HepG2 (cell line): ENCODE measurements at regions not wholly inside any gene's neighbourhood (a gene's known extent, or its start where the extent isn't known, plus 50 kb on each side); places are given as distances from the start of the nearest gene placed in this dataset.

ENCODE experiments used
- ATAC-seq: fragments of 200-7000 bp; cut with Tn5 transposase; 3 replicates; pipeline ENCODE4 v1.9.1; 2020; ENCODE audit warnings: mild to moderate bottlenecking, moderate library complexity
- BruUV-seq: library from RNA; stranded (reverse); fragments of 400-500 nt; replicated peaks from 2 replicates; lab custom pipeline; 2021; lab: Mats Ljungman, UMichigan
- CTCF ChIA-PET: fragments of 300-600 bp; formaldehyde crosslinking; extraction: SDS; loops from one replicate; lab custom pipeline; 2021; ENCODE audit warnings: low total read pairs, inconsistent platforms, low intra/inter-chr PET ratio; lab: Yijun Ruan, JAX
- POLR2A ChIA-PET: fragments of 350-600 bp; sonication (Branson Sonifier 250); formaldehyde crosslinking; loops from one replicate; lab custom pipeline; 2020; ENCODE audit warnings: antibody characterized with exemption, inconsistent platforms; lab: Yijun Ruan, JAX
- DNase-seq: peaks from one replicate; pipeline ENCODE4 v3.0.0-alpha.2; 2015; ENCODE audit warnings: low spot score
- FAIRE-seq: peaks from 3 replicates; lab custom pipeline; 2011; peaks lifted over from hg19 to GRCh38; lab: Jason Lieb, UNC
- H2AFZ ChIP-seq: one replicate; pipeline ENCODE4 v1.6.1; 2011; ENCODE audit warnings: low read length, inconsistent platforms
- H3K27ac ChIP-seq: fragments of 300-600 bp; 3 replicates; pipeline ENCODE4 v1.8.0; 2011; ENCODE audit warnings: mixed run types, mild to moderate bottlenecking, mixed read lengths, low read length, inconsistent platforms; ENCODE audit not compliant: insufficient read depth; ENCODE audit errors: extremely low read length
- H3K27me3 ChIP-seq, 2 experiments: fragments of 200-600 bp in 1 of 2; 2 replicates in 1 of 2; 3 replicates in 1 of 2; pipeline versions ENCODE4 v1.6.0 to v1.8.0; 2011; ENCODE audit warnings: low read length in 2 of 2, mild to moderate bottlenecking in 2 of 2, moderate library complexity in 2 of 2, inconsistent platforms in 1 of 2; ENCODE audit not compliant: insufficient read depth in 2 of 2, control insufficient read depth in 1 of 2
- H3K36me3 ChIP-seq, 2 experiments: fragments of 200-600 bp in 1 of 2; replicated peaks in 1 of 2; 2 replicates in 1 of 2; 3 replicates in 1 of 2; pipeline versions ENCODE4 v1.5.1 to v1.8.0; 2011; ENCODE audit warnings: low read length in 2 of 2, inconsistent platforms in 1 of 2; ENCODE audit not compliant: insufficient read depth in 2 of 2, control insufficient read depth in 1 of 2
- H3K4me1 ChIP-seq: 2 replicates; pipeline ENCODE4 v1.5.1; 2012; ENCODE audit warnings: low read length, inconsistent platforms; ENCODE audit not compliant: insufficient read depth
- H3K4me2 ChIP-seq: 2 replicates; pipeline ENCODE4 v1.6.0; 2011; ENCODE audit warnings: low read depth, low read length, inconsistent platforms
- H3K4me3 ChIP-seq, 3 experiments: fragments of 200-600 bp in 1 of 3; sonication (generic), shearing (Covaris generic) in 1 of 3; replicated peaks in 1 of 3; 2 replicates each; pipeline ENCODE4 v1.5.1; 2011 to 2016; ENCODE audit warnings: low read length in 3 of 3, inconsistent platforms in 2 of 3, low read depth in 2 of 3, mild to moderate bottlenecking in 2 of 3, control low read depth in 1 of 3, mixed read lengths in 1 of 3; ENCODE audit not compliant: insufficient read depth in 1 of 3
- H3K79me2 ChIP-seq: one replicate; pipeline ENCODE4 v1.6.1; 2011; ENCODE audit warnings: low read length, inconsistent platforms; ENCODE audit not compliant: insufficient read depth
- H3K9ac ChIP-seq: 2 replicates; pipeline ENCODE4 v1.6.0; 2011; ENCODE audit warnings: mild to moderate bottlenecking, low read depth, low read length, inconsistent platforms; ENCODE audit not compliant: insufficient read depth
- H3K9me3 ChIP-seq: 2 replicates; pipeline ENCODE4 v1.5.1; 2012; ENCODE audit warnings: mild to moderate bottlenecking, low read length
- H4K20me1 ChIP-seq: 2 replicates; pipeline ENCODE4 v1.6.0; 2011; ENCODE audit warnings: inconsistent platforms, mild to moderate bottlenecking, low read length, moderate library complexity; ENCODE audit not compliant: insufficient read depth
- E2F2 ChIP-seq: sonication (generic); formaldehyde crosslinking; IDR thresholded peaks from 2 replicates; pipeline ENCODE4 v1.4.0; 2020; ENCODE audit warnings: missing genetic modification reagents, borderline replicate concordance
- HNRNPH1 ChIP-seq: fragments of 200-400 bp; formaldehyde crosslinking; optimal IDR thresholded peaks from 2 replicates; pipeline ENCODE3; 2017; ENCODE audit warnings: mild to moderate bottlenecking, low read depth, low read length
- HNRNPK ChIP-seq: fragments of 200-400 bp; formaldehyde crosslinking; IDR thresholded peaks from 2 replicates; pipeline ENCODE4 v1.6.1; 2018; ENCODE audit warnings: low read length, low read depth, moderate library complexity, mild to moderate bottlenecking; ENCODE audit not compliant: poor library complexity, severe bottlenecking
- KLF12 ChIP-seq: sonication (generic); formaldehyde crosslinking; IDR thresholded peaks from 2 replicates; pipeline ENCODE4 v1.4.0; 2020; ENCODE audit warnings: missing genetic modification reagents, borderline replicate concordance
- NFE2L1 ChIP-seq: sonication (generic); formaldehyde crosslinking; IDR thresholded peaks from 2 replicates; pipeline ENCODE4 v1.4.0; 2020; ENCODE audit warnings: missing genetic modification reagents, mild to moderate bottlenecking, borderline replicate concordance
- PITX1 ChIP-seq: sonication (generic); formaldehyde crosslinking; IDR thresholded peaks from 2 replicates; pipeline ENCODE4 v1.5.1; 2020; ENCODE audit warnings: mild to moderate bottlenecking, missing genetic modification reagents
- REL ChIP-seq: sonication (generic); formaldehyde crosslinking; conservative IDR thresholded peaks from 2 replicates; pipeline ENCODE4 v1.8.0; 2022; ENCODE audit warnings: mild to moderate bottlenecking, missing genetic modification reagents, moderate library complexity
- TIGD3 ChIP-seq: sonication (generic); formaldehyde crosslinking; IDR thresholded peaks from 2 replicates; pipeline ENCODE4 v1.5.1; 2020; ENCODE audit warnings: mild to moderate bottlenecking, missing genetic modification reagents, borderline replicate concordance
- ZNF276 ChIP-seq: sonication (generic); formaldehyde crosslinking; IDR thresholded peaks from 2 replicates; pipeline ENCODE4 v1.4.0; 2020; ENCODE audit warnings: mild to moderate bottlenecking, low read depth, missing genetic modification reagents
- ZNF552 ChIP-seq: sonication (generic); formaldehyde crosslinking; IDR thresholded peaks from 2 replicates; pipeline ENCODE4 v1.9.0; 2022; ENCODE audit warnings: missing genetic modification reagents, mild to moderate bottlenecking, borderline replicate concordance
- ZNF556 ChIP-seq: sonication (generic); formaldehyde crosslinking; IDR thresholded peaks from 2 replicates; pipeline ENCODE4 v1.4.0; 2020; ENCODE audit warnings: mild to moderate bottlenecking, missing genetic modification reagents, borderline replicate concordance
- ZNF792 ChIP-seq: IDR thresholded peaks from 2 replicates; pipeline ENCODE4 v1.6.1; 2016
- ZNF878 ChIP-seq: sonication (generic); formaldehyde crosslinking; IDR thresholded peaks from 2 replicates; pipeline ENCODE4 v1.8.1; 2023; ENCODE audit warnings: mild to moderate bottlenecking, missing genetic modification reagents, moderate library complexity
- WGBS: methylation state at CpG from one replicate; pipeline ENCODE4 v1.1.6; 2017; ENCODE audit warnings: low lambda C conversion rate; 5-methylcytosine and 5-hydroxymethylcytosine counted together
- in situ Hi-C: cut with HindIII; loops from 2 replicates; pipeline ENCODE4 v1.10.0; 2017; ENCODE audit warnings: low pct_unique_long_range_greater_than_20kb; ENCODE audit not compliant: extremely low pct_ligation_motif_present
- intact Hi-C: fragments of 100-400 bp; cut with micrococcal nuclease; formaldehyde crosslinking; loops from one replicate; pipeline ENCODE4 v1.10.0; 2022; ENCODE audit not compliant: unreplicated experiment
- TF ChIP-seq, protein P1 (sequence below): sonication (generic); formaldehyde crosslinking; IDR thresholded peaks from 2 replicates; pipeline ENCODE4 v1.4.0; 2020; ENCODE audit warnings: missing genetic modification reagents
- TF ChIP-seq, protein P2 (sequence below): sonication (generic); formaldehyde crosslinking; IDR thresholded peaks from 2 replicates; pipeline ENCODE4 v1.5.1; 2020; ENCODE audit warnings: mild to moderate bottlenecking, missing genetic modification reagents

GRCh38 chr7:37557571-37558209, 109.0 kb upstream of the ELMO1 start:
- Histone ChIP-seq H4K20me1 (no peaks in the 10 kb centered on the region), H2AFZ (no peak overlapping the region), H3K27me3 (no peaks in the 10 kb centered on the region), H3K4me1 (no peaks in the 10 kb centered on the region), H3K9me3 (no peaks in the 10 kb centered on the region), H3K79me2 (no peaks in the 10 kb centered on the region), H3K4me2 (no peak overlapping the region), H3K27ac (no peak overlapping the region), H3K4me3 (no peak overlapping the region), H3K9ac (no peak overlapping the region), H3K36me3 (no peaks in the 10 kb centered on the region)
- POLR2A ChIA-PET, result no interaction called here
- FAIRE-seq (no peak), DNase-seq (no peak), ATAC-seq (no peak)
- no TSS peak for BruUV-seq
- in situ Hi-C loops, result no loop called here
- CTCF ChIA-PET, result no interaction called here
- 4% methylated on average over 3 of the region's 5 CpGs for WGBS
- intact Hi-C loops, result no loop called here
- TF ChIP-seq NFE2L1 (CRISPR knock-in tag), result no peak
- TF ChIP-seq ZNF276 (CRISPR knock-in tag), result no peak
- no peak for TF ChIP-seq HNRNPH1
- TF ChIP-seq, protein P1, sequence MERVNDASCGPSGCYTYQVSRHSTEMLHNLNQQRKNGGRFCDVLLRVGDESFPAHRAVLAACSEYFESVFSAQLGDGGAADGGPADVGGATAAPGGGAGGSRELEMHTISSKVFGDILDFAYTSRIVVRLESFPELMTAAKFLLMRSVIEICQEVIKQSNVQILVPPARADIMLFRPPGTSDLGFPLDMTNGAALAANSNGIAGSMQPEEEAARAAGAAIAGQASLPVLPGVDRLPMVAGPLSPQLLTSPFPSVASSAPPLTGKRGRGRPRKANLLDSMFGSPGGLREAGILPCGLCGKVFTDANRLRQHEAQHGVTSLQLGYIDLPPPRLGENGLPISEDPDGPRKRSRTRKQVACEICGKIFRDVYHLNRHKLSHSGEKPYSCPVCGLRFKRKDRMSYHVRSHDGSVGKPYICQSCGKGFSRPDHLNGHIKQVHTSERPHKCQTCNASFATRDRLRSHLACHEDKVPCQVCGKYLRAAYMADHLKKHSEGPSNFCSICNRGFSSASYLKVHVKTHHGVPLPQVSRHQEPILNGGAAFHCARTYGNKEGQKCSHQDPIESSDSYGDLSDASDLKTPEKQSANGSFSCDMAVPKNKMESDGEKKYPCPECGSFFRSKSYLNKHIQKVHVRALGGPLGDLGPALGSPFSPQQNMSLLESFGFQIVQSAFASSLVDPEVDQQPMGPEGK (CRISPR knock-in tag), result no peak
- no peak for TF ChIP-seq ZNF556 (CRISPR knock-in tag)
- no peak for TF ChIP-seq KLF12 (CRISPR knock-in tag)
- TF ChIP-seq, protein P2, sequence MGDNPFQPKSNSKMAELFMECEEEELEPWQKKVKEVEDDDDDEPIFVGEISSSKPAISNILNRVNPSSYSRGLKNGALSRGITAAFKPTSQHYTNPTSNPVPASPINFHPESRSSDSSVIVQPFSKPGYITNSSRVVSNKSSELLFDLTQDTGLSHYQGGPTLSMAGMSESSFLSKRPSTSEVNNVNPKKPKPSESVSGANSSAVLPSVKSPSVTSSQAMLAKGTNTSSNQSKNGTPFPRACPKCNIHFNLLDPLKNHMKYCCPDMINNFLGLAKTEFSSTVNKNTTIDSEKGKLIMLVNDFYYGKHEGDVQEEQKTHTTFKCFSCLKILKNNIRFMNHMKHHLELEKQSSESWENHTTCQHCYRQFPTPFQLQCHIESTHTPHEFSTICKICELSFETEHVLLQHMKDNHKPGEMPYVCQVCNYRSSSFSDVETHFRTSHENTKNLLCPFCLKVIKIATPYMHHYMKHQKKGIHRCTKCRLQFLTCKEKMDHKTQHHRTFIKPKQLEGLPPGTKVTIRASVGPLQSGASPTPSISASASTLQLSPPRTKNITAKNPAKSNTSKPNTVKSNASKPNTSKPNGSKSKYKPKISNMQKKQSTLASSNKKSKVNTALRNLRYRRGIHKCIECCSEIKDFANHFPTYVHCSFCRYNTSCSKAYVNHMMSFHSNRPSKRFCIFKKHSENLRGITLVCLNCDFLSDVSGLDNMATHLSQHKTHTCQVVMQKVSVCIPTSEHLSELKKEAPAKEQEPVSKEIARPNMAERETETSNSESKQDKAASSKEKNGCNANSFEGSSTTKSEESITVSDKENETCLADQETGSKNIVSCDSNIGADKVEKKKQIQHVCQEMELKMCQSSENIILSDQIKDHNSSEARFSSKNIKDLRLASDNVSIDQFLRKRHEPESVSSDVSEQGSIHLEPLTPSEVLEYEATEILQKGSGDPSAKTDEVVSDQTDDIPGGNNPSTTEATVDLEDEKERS (CRISPR knock-in tag), result no peak
- TF ChIP-seq ZNF792 (CRISPR knock-in tag), result no peak
- no peak for TF ChIP-seq E2F2 (CRISPR knock-in tag)
- no peak for TF ChIP-seq ZNF878
- TF ChIP-seq HNRNPK, result no peak
- no peak for TF ChIP-seq TIGD3 (CRISPR knock-in tag)
- TF ChIP-seq ZNF552 (CRISPR knock-in tag), result no peak
- no peak for TF ChIP-seq REL (CRISPR knock-in tag)
- no peak for TF ChIP-seq PITX1 (CRISPR knock-in tag)
